ENCODE measurements at regions not wholly inside any gene's neighbourhood (a gene's known extent, or its start where the extent isn't known, plus 50 kb on each side); places are given as distances from the start of the nearest gene placed in this dataset.
"Not testable (repeated sequence)": the region's sequence is repeated elsewhere in the genome, so short reads cannot be mapped to it uniquely, and the experiment has no call there.

GRCh38 chr1:29999595-29999994 is 723.8 kb downstream of the MATN1 start:
- Mint-ChIP-seq H3K9me3 (ENCODE audit: low read depth) (peaks cover 3% of the 10 kb centered on the region), H3K4me1 (ENCODE audit: low read depth) (no peaks in the 10 kb centered on the region), H3K27ac (no peak overlapping the region), H3K4me3 (ENCODE audit: low read depth) (no peak overlapping the region), H3K36me3 (ENCODE audit: insufficient read depth) (peaks cover 2% of the 10 kb centered on the region), H3K27me3 (peaks cover 7% of the 10 kb centered on the region)
- TF ChIP-seq CTCF (IDR thresholded peaks at IDR 0.05; ENCODE audit: unreplicated experiment) = no peak
- DNase-seq (ENCODE audit: low spot score, unreplicated experiment) = no peak

GRCh38 chr1:29998686-29999085 is 724.7 kb downstream of the MATN1 start:
- H3K4me3 Mint-ChIP-seq (ENCODE audit: low read depth) = no peak overlapping the region
- no peak for DNase-seq (ENCODE audit: low spot score, unreplicated experiment)
- no peak for TF ChIP-seq CTCF (IDR thresholded peaks at IDR 0.05; ENCODE audit: unreplicated experiment)
- peaks cover 2% of the 10 kb centered on the region for H3K36me3 Mint-ChIP-seq (ENCODE audit: insufficient read depth)
- H3K27me3 Mint-ChIP-seq = peaks cover 7% of the 10 kb centered on the region
- peaks cover 8% of the 10 kb centered on the region for H3K9me3 Mint-ChIP-seq (ENCODE audit: low read depth)
- no peak overlapping the region for H3K27ac Mint-ChIP-seq
- H3K4me1 Mint-ChIP-seq (ENCODE audit: low read depth) = no peaks in the 10 kb centered on the region

- not testable (repeated sequence) for H3K27ac Mint-ChIP-seq; H3K4me3 Mint-ChIP-seq (ENCODE audit: low read depth); H3K4me1 Mint-ChIP-seq (ENCODE audit: low read depth); DNase-seq (ENCODE audit: low spot score, unreplicated experiment); H3K27me3 Mint-ChIP-seq; H3K36me3 Mint-ChIP-seq (ENCODE audit: insufficient read depth)
- peaks cover 14% of the 10 kb centered on the region for H3K9me3 Mint-ChIP-seq (ENCODE audit: low read depth)
Observed at GRCh38 chr1:29997818-29998217, 725.6 kb downstream of the MATN1 start.

GRCh38 chr1:29993950-29994349 is 729.4 kb downstream of the MATN1 start:
- Mint-ChIP-seq H3K36me3 (ENCODE audit: insufficient read depth) (peaks cover 3% of the 10 kb centered on the region), H3K9me3 (ENCODE audit: low read depth) (peaks cover 14% of the 10 kb centered on the region), H3K27ac (no peak overlapping the region), H3K27me3 (peaks cover 5% of the 10 kb centered on the region), H3K4me3 (ENCODE audit: low read depth) (no peak overlapping the region), H3K4me1 (ENCODE audit: low read depth) (no peaks in the 10 kb centered on the region)
- DNase-seq (ENCODE audit: low spot score, unreplicated experiment) = no peak
- TF ChIP-seq CTCF (IDR thresholded peaks at IDR 0.05; ENCODE audit: unreplicated experiment) = no peak

- H3K4me3 Mint-ChIP-seq (ENCODE audit: low read depth) = no peak overlapping the region
- no peak overlapping the region for H3K27ac Mint-ChIP-seq
- peaks cover 3% of the 10 kb centered on the region for H3K4me1 Mint-ChIP-seq (ENCODE audit: low read depth)
- H3K9me3 Mint-ChIP-seq (ENCODE audit: low read depth) = peaks cover 14% of the 10 kb centered on the region
- H3K36me3 Mint-ChIP-seq (ENCODE audit: insufficient read depth) = peaks cover 3% of the 10 kb centered on the region
- H3K27me3 Mint-ChIP-seq = peaks cover 5% of the 10 kb centered on the region
- no peak for TF ChIP-seq CTCF (IDR thresholded peaks at IDR 0.05; ENCODE audit: unreplicated experiment)
- DNase-seq (ENCODE audit: low spot score, unreplicated experiment) = no peak
Observed at GRCh38 chr1:29991815-29992214, 731.6 kb downstream of the MATN1 start.

- Mint-ChIP-seq H3K27me3 (peaks cover 5% of the 10 kb centered on the region), H3K36me3 (ENCODE audit: insufficient read depth) (peaks cover 3% of the 10 kb centered on the region), H3K4me3 (ENCODE audit: low read depth) (no peak overlapping the region), H3K4me1 (ENCODE audit: low read depth) (peaks cover 3% of the 10 kb centered on the region), H3K27ac (no peak overlapping the region), H3K9me3 (ENCODE audit: low read depth) (peaks cover 14% of the 10 kb centered on the region)
- DNase-seq (ENCODE audit: low spot score, unreplicated experiment) = no peak
- TF ChIP-seq CTCF (IDR thresholded peaks at IDR 0.05; ENCODE audit: unreplicated experiment) = no peak
Observed at GRCh38 chr1:29991025-29991424, 732.4 kb downstream of the MATN1 start.

Measured in progenitor cell of endocrine pancreas (in vitro differentiated cells).